NCI-H774 (cell line): ENCODE measurements at regions not wholly inside any gene's neighbourhood (a gene's known extent, or its start where the extent isn't known, plus 50 kb on each side); places are given as distances from the start of the nearest gene placed in this dataset.

ENCODE experiments used
- DNase-seq: peaks from one replicate; lab custom pipeline; 2025; lab: John Stamatoyannopoulos, UW

- no peak for DNase-seq
Observed at GRCh38 chr2:16409849-16410248, 255.8 kb downstream of the CYRIA start.

- DNase-seq = no peak
Observed at GRCh38 chr2:16409006-16409390, 256.6 kb downstream of the CYRIA start.

GRCh38 chr2:16408331-16409005 is 257.2 kb downstream of the CYRIA start:
- no peak for DNase-seq

- DNase-seq = no peak
Observed at GRCh38 chr2:16407358-16407757, 258.3 kb downstream of the CYRIA start.

GRCh38 chr2:16406496-16407289 is 258.9 kb downstream of the CYRIA start:
- DNase-seq = no peak

DNA sequence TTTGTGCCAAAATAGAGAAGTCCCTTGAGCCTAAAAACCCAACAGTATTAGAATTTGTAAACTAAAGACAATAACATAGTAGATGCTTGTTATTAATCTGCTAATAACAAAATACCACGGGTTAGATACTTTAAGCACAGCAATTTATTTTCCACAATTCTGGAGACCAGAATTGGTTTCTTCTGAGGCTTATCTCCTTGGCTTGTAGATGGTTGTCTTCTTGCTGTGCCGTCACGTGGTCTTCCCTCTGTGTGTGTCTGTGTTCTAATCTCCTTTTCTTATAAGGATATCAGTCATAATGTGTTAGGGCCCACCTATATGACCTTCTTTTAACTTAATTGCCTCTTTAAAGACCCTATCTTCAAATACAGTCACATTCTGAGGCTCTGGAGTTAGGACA is 260.1 kb downstream of the CYRIA start:
- DNase-seq = no peak

GRCh38 chr2:16404551-16405300 is 260.9 kb downstream of the CYRIA start:
- DNase-seq = no peak

GRCh38 chr2:16404146-16404545 is 261.5 kb downstream of the CYRIA start:
- DNase-seq = no peak

GRCh38 chr2:16402891-16403290 is 262.7 kb downstream of the CYRIA start:
- no peak for DNase-seq

GRCh38 chr2:16401761-16402300 is 263.8 kb downstream of the CYRIA start:
- no peak for DNase-seq

DNA sequence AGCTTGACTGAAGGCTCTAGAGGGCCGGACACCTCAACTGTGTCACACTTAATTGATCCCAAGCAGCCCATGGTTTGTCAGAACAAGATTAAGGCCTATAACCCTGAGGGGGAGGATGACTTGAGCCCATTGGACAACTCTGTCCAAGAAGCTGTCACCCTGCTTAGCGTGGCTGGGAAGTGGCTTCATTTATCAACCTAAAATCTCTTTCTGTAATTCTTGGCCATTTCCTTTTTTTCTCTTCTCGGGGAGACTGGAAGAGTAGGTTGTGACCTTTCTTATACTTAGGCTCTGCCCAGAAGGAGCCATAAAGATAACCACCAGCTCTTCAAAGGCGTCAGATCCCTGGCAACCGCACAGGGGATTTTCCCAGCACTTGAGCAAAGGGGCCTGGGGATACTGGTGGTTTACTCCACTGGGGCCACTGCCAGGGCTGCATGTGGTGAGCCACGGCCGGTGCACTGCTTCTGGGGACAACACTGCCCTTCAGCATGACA is 265.5 kb downstream of the CYRIA start:
- no peak for DNase-seq

GRCh38 chr2:16398486-16399043 is 267.1 kb downstream of the CYRIA start:
- no peak for DNase-seq

- no peak for DNase-seq
Observed at GRCh38 chr2:16397681-16398475, 267.8 kb downstream of the CYRIA start.

GRCh38 chr2:16396986-16397385 is 268.6 kb downstream of the CYRIA start:
- no peak for DNase-seq

DNA sequence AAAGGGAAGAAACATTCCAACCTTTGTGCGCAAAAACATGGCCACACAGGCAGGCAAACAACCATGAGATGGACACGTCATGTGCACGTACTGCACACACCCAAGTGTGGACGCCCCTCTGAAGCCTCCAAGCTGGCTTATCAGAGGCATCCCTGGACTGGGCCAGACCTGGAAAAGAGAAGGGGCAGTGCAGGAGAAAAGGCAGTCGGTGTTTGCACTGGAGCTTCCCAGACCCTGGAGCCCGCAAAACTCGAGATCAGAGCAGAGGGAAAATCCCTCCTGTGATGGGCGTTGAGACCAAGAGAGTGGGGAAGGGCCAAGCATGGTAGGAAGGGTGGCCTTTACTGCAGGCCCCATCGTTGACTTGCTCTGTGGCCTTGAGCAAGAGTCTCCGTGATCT is 269.5 kb downstream of the CYRIA start:
- no peak for DNase-seq

DNA sequence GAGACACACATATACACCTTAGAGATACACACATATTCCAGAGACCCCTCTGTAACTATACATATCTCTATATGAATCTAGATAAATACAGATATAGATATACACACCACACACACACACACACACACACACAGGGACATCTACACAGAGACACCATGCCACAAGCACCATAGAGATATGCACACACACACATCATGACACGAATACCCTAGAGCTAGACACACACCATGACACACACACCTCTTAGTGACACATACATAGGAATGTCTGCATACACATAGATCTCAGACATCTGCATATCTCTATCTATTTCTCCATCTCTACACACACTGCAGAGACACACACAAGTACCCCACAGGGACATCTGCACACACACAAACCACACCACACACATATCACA is 270.0 kb downstream of the CYRIA start:
- DNase-seq = no peak

- no peak for DNase-seq
Observed at GRCh38 chr2:16394986-16395550, 270.6 kb downstream of the CYRIA start.

DNA sequence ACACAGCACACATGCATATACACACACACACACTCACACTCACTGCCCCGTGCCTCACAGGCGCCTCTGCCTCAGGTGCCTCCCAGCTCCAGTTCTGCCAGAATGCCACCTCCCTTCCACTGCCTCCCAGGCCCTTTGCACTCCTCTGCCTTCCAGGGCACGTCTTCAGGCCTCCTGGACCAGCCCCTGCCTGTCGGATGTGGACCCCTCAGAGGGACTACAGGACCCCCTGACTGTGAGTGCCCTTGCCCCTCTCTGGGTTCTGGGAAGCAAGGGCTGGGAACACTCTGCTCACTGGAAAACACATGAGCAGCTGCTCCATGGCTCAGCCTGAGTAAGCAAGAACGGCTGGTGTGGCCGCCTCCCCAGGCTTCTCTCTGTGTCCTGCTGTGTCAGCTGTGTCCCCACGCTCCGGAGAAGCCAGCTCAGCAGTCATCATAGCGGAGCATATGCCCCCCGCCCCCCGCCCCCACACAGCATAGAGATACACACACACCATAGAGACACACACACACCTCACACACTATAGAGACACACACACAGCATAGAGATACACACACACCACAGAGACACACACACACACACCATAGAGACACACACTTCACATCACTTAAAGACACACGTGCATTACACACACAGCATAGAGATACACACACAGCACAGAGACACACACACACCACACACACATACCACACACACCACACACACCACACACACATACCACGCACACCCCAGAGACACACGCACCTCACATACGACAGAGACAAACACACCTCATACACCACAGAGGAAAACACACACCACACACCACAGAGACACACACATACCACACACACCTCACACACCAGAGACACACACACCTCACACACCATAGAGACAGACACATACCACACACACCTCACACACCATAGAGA is 271.3 kb downstream of the CYRIA start:
- DNase-seq = no peak

GRCh38 chr2:16393500-16394071 is 272.0 kb downstream of the CYRIA start:
- no peak for DNase-seq
